DMS79 (cell line): ENCODE measurements at regions not wholly inside any gene's neighbourhood (a gene's known extent, or its start where the extent isn't known, plus 50 kb on each side); places are given as distances from the start of the nearest gene placed in this dataset.

Source experiments
- DNase-seq: peaks from one replicate; lab custom pipeline; 2025; lab: John Stamatoyannopoulos, UW

DNA sequence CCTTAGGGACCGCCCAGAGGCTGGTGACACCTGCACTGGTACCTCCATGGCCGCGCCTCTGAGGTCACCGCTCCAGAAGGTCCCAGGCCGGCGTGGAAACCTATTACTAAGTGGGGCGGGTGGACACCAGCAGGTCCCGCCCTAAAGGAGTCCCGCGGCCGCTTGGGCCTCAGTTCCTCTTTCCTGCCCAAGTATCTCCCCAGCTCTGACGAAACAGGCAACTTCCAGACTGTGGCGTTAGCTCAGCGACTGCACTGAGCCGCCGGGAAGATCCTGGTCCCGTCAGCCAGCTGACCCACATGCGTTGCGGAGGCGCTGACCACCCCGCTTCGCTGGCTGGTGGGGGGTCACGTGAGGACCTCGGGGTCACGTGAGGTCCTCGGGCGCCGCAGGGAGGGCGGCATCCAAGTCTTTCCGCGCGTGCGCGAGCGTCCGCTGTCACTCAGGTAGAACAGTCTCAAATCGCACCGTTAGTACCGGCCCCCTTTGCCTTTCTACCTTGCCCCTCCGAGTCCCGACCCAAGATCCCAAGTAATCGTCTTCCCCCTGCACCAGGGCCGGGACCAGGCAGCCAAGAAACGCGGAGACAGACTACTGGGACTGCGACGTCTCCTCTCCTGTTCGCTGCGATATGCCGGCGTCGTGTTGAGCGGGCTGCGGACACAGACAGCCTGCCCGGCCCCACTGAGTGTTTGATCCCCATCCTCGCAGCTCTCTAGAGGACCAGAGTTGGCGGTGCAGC is 53.7 kb upstream of the KDM4C start:
- peak; percentile 90 for DNase-seq

GRCh38 chr9:6702707-6703106 is 55.1 kb upstream of the KDM4C start:
- no peak for DNase-seq

DNA sequence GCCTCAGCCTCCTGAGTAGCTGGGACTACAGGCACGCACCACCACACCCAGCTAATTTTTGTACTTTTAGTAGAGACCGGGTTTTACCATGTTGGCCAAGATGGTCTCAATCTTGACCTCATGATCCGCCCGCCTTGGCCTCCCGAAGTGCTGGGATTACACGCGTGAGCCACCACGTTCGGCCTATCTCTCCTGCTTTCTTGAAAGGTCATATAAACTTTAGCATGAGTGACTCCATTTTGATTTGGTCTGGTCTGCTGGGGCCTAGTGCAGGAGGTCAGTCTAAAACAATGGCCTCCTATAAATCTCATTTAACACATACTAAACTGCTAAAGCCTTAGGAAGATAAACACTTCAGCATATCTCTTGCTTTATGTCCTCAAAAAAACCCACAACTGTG is 50.6 kb upstream of the GLDC start:
- no peak for DNase-seq

GRCh38 chr9:6695121-6695814 is 49.7 kb upstream of the GLDC start:
- no peak for DNase-seq
